ENCODE measurements at regions not wholly inside any gene's neighbourhood (a gene's known extent, or its start where the extent isn't known, plus 50 kb on each side); places are given as distances from the start of the nearest gene placed in this dataset.

DNA sequence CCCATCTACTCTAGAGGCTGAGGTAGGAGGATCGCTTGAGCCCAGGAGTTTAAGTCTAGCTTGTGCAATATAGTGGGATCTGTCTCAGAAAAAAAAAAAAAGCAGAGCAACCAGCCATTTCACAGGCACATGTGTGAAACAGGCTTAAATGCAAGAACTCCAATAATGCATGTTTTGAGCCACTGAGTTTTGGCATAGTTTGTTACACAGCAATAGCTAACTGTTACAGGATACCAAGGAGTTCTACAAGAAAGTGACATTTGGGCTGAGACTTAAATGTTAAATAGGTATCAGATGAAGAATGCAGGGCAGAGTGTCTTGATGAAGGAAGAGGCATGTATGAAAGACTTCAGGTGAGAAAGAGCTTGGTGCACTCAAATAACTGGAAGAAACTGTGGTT is 240.0 kb upstream of the FOXN3 start:
- TF ChIP-seq, protein P1, sequence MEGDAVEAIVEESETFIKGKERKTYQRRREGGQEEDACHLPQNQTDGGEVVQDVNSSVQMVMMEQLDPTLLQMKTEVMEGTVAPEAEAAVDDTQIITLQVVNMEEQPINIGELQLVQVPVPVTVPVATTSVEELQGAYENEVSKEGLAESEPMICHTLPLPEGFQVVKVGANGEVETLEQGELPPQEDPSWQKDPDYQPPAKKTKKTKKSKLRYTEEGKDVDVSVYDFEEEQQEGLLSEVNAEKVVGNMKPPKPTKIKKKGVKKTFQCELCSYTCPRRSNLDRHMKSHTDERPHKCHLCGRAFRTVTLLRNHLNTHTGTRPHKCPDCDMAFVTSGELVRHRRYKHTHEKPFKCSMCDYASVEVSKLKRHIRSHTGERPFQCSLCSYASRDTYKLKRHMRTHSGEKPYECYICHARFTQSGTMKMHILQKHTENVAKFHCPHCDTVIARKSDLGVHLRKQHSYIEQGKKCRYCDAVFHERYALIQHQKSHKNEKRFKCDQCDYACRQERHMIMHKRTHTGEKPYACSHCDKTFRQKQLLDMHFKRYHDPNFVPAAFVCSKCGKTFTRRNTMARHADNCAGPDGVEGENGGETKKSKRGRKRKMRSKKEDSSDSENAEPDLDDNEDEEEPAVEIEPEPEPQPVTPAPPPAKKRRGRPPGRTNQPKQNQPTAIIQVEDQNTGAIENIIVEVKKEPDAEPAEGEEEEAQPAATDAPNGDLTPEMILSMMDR (IDR thresholded peaks at IDR 0.05): no peak
- no peak for TF ChIP-seq POLR2A (IDR thresholded peaks at IDR 0.05)
- TF ChIP-seq POLR2AphosphoS5 (IDR thresholded peaks at IDR 0.05): no peak
- no peak for TF ChIP-seq EP300 (IDR thresholded peaks at IDR 0.05)

All from suprapubic skin (tissue), 4 donors.